ENCODE measurements at regions not wholly inside any gene's neighbourhood (a gene's known extent, or its start where the extent isn't known, plus 50 kb on each side); places are given as distances from the start of the nearest gene placed in this dataset.

GRCh38 chr15:95176794-95177577 lies 945.6 kb downstream of the MCTP2 start (continued):
- TF ChIP-seq XRCC5 (optimal IDR thresholded peaks at IDR 0.05; ENCODE audit: low read length) (no peak), HNRNPL (IDR thresholded peaks at IDR 0.05; ENCODE audit: low read depth, low read length) (no peak)

GRCh38 chr15:95180530-95180929 lies 949.2 kb downstream of the MCTP2 start:
- FAIRE-seq: no peak
- CTCF ChIA-PET (ENCODE audit: low intra/inter-chr PET ratio, low total read pairs): no interaction called here
- no peak overlapping the region for H3K4me2 ChIP-seq (ENCODE audit: low read depth, low read length)
- no peaks in the 10 kb centered on the region for H3K4me1 ChIP-seq (ENCODE audit: insufficient read depth, low read length)
- intact Hi-C loops (cut with micrococcal nuclease; ENCODE audit: unreplicated experiment) (no loop called here), in situ Hi-C loops (cut with HindIII; ENCODE audit: extremely low pct_ligation_motif_present, low pct_unique_long_range_greater_than_20kb) (no loop called here)
- no peak overlapping the region for H3K27ac ChIP-seq (ENCODE audit: extremely low read length, insufficient read depth, low read length)
- H3K36me3 ChIP-seq (replicated peaks in 1 of 2; ENCODE audit: control insufficient read depth in 1 of 2, insufficient read depth in 2 of 2, low read length in 2 of 2): no peaks in the 10 kb centered on the region
- peaks cover 66% of the 10 kb centered on the region for H3K9me3 ChIP-seq (ENCODE audit: low read length)
- ATAC-seq: no peak
- no peak overlapping the region for H3K4me3 ChIP-seq (replicated peaks in 1 of 3; ENCODE audit: insufficient read depth in 1 of 3, low read depth in 2 of 3, low read length in 3 of 3)
- H3K27me3 ChIP-seq (ENCODE audit: control insufficient read depth in 1 of 2, insufficient read depth in 2 of 2, low read length in 2 of 2): no peaks in the 10 kb centered on the region
- no TSS peak for BruUV-seq (replicated peaks)
- DNase-seq (ENCODE audit: low spot score): no peak
- no peak overlapping the region for H3K9ac ChIP-seq (ENCODE audit: insufficient read depth, low read depth, low read length)
- POLR2A ChIA-PET: no interaction called here
- H2AFZ ChIP-seq (ENCODE audit: low read length): no peak overlapping the region
- no peaks in the 10 kb centered on the region for H4K20me1 ChIP-seq (ENCODE audit: insufficient read depth, low read length)
- H3K79me2 ChIP-seq (ENCODE audit: insufficient read depth, low read length): no peaks in the 10 kb centered on the region
- TF ChIP-seq ZBTB4 (CRISPR knock-in tag; IDR thresholded peaks at IDR 0.05; ENCODE audit: borderline replicate concordance) (no peak), MZF1 (CRISPR knock-in tag; IDR thresholded peaks at IDR 0.05; ENCODE audit: borderline replicate concordance) (no peak), ZNF747 (CRISPR knock-in tag; IDR thresholded peaks at IDR 0.05; ENCODE audit: borderline replicate concordance) (no peak), NFYB (CRISPR knock-in tag; IDR thresholded peaks at IDR 0.05) (no peak), MED8 (CRISPR knock-in tag; IDR thresholded peaks at IDR 0.05; ENCODE audit: insufficient replicate concordance) (no peak), PBX3 (CRISPR knock-in tag; IDR thresholded peaks at IDR 0.05; ENCODE audit: borderline replicate concordance) (no peak), ZNF512 (CRISPR knock-in tag; IDR thresholded peaks at IDR 0.05) (no peak), KLF6 (CRISPR knock-in tag; IDR thresholded peaks at IDR 0.05) (no peak), KAT2B (IDR thresholded peaks at IDR 0.05; ENCODE audit: borderline replicate concordance, low read depth, low read length) (no peak), ZNF264 (CRISPR knock-in tag; IDR thresholded peaks at IDR 0.05) (no peak), PHF21A (CRISPR knock-in tag; IDR thresholded peaks at IDR 0.05) (no peak), TCF7L2 (IDR thresholded peaks at IDR 0.05; ENCODE audit: low read depth, low read length) (no peak), ZNF451 (CRISPR knock-in tag; IDR thresholded peaks at IDR 0.05) (no peak), ZNF780A (CRISPR knock-in tag; IDR thresholded peaks at IDR 0.05) (no peak), MEIS1 (CRISPR knock-in tag; IDR thresholded peaks at IDR 0.05; ENCODE audit: borderline replicate concordance) (no peak), HOXA3 (CRISPR knock-in tag; IDR thresholded peaks at IDR 0.05) (no peak)
